HG03521 (cell line): ENCODE measurements at regions not wholly inside any gene's neighbourhood (a gene's known extent, or its start where the extent isn't known, plus 50 kb on each side); places are given as distances from the start of the nearest gene placed in this dataset.

Source experiments
- ATAC-seq: cut with Tn5 transposase; IDR thresholded peaks from one replicate; pipeline ENCODE4 v1.9.1; 2021; ENCODE audit warnings: mild to moderate bottlenecking, moderate library complexity; ENCODE audit not compliant: unreplicated experiment

DNA sequence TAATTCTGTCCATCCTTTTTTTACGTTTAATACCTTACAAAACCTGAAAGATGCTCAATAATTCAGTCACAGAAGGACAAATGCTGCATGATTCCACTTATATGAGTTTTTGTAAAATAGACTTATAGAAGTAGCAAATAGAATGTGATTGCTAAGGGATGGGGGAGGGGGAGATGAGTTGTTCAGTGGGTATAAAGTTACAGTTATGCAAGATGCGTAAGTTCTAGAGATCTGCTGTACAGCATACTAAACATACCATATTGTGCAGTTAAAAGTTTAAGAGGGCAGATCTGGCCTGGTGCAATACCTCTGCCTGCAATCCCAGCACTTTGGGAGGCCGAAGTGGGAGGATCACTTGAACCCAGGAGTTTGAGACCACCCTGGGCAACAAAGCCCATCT is 78.8 kb downstream of the TET3 start:
- no peak for ATAC-seq

- ATAC-seq: no peak
Measured at GRCh38 chr2:74065456-74065855, 80.7 kb downstream of the TET3 start.

DNA sequence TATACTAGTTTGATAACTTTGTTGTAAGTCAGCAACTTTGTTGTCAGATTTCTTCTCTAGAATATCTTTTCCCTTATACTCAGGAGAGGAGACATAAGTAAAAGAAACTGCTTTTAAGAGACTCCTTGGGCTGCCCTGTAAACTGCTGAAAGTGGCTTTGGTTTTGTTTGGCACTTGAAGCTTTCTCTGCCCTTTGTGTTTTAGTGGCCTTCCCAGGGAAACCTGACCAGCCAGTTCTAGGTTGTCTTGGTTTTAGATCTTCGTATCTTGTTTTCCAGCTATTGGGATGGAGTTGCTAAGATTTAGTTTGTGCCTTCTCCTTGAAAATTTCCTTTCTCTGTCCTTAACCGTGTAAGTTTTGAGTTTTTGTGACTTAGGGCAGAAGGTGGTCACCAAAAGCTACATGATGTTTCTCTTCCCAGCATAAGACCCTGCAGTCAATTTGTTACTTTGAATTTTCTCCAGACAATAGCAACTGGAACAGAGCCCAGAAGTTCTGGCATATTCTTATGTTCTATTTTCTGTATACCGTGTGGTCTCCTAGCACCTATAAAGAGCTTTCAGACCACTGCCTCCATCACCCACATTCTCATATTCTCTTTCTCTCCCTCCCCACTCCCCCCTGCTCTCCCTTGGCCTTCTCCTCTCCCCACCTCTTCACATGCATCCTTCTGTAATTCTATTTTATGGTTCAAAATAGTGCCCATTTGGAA is 81.1 kb downstream of the BOLA3 start:
- no peak for ATAC-seq

DNA sequence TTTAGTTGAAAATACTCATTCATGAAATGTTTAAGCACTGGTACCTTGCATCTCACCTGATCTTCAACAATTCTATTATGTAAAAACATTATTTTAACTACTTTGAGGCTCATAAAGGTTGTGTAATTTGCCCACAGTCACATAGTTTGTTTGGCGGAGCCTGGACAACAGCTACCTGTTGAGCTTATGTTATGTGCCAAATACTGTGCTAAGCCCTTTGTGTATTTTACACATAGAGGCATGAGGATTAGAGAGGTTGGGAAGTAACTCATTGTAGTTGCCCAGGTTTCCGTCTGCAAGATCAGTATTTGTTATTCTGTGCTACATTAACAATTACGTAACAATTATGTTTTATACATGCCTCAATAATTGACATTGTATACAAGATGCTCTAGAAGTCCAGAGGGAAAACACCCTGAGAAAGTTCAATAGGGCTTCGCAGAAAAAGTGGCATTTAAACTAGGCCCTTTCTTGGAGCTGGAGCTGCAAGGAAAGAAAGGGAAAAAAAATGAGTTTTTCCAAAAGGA is 80.4 kb downstream of the BOLA3 start:
- no peak for ATAC-seq

- ATAC-seq: no peak
Measured at GRCh38 chr2:74070991-74071390, 76.7 kb downstream of the BOLA3 start.

DNA sequence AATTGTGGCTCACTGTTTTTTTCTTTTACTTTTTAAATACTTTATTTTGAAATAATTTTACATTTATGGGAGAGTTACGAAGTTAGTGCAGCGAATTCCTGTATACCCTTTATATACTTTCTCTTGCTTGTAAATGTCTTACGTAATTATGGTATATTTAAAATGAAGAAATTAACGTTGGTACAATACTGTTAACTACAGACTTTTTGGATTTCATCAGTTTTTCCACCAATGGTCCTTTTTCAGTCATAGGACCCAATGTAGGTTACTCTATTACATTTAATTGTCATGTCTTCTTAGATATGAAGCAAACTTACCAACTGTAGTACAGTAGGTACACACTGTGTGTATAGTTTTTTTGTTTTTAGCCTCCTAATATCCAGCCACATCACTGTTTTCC is 76.3 kb downstream of the BOLA3 start:
- ATAC-seq: no peak

DNA sequence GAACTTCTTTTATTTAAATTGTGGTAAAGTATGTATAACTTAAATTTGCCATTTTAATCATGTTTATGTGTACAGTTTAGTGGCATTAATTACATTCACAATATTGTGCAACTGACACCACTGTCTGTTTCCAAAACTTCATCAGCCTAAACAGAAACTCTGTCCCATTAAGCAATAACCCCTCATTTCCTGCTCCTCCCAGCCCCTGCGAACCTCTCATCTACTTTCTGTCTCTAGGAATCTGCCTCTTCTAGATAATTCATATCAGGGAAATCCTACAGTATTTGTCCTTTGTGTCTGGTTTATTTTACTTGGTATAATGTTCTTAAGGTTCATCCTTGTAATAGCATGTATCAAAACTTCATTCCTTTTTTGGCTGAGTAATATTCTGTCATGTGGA is 75.1 kb downstream of the BOLA3 start:
- ATAC-seq: no peak

DNA sequence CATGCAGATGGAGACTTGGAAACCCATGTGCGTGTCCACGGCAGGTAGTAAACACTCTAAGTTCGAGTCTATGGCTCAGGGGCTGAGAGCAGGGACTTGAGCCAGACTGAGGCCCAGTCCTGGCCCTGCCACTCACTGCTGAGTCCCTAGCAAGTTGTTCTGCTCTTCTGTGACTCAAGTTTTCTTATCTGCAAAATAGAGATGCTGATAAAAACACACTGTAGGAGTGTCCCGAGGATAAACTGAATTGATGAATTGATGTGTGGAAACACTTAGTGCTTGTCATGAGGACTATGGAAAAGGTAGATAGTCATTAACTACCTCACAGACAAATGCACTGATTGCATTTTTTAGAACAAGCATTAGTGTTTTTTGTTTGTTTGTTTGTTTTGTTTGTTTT is 73.2 kb downstream of the BOLA3 start:
- no peak for ATAC-seq

DNA sequence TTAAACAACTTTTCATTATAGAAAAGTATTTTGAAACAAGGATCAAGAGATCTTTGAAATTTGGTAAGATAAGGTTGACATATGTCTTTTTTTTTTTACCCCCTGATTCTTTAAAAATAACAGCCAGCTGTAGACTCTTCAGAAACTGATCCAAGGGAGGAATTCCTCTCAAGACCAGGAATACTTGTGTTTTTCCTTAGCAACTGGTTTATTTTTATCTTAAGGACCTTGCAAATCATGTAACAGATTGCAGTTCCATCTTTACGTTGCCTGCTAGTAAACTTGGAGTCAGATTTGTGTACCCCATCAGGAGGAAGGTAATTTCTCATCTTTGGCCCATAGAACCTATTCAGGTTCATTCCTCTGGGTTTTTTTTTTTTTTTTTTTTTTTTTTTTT is 71.6 kb downstream of the BOLA3 start:
- ATAC-seq: no peak

DNA sequence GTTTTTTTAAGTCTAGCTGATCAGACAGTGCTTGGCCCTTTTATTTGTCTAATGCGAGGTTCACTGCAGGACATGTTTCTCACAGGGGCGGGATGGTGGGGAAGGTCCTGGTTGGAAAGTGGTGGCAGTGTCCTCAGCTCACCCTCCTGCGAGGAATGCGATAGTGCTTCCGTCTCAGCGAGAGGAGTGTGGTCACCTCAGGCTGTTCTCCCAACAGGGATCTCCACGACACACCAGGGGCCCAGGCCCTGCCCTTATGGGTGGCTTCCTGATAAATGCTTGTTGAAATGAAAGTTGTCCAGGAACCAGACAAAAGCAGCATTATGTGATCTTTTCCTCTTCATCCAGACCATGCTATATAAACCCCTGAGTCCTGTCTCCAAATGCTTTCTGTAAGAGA is 70.1 kb downstream of the BOLA3 start:
- no peak for ATAC-seq

DNA sequence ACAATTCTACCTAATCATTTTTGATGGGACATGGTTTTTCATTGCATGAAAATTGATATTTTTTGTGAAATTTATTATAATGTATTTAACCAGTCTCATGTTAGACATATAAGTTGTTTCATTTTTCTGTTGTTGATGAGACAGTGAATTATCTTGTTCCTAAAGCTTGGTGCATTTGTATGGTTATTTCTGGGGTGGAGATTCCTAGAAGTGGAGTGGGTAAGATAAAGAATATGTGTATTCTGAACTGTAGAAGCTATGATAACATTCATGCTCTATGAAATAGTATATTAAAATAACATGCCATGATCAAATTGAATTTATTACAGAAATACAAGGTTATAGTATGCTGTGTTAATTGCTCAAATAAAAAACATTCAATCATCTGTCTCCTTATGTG is 69.2 kb downstream of the BOLA3 start:
- no peak for ATAC-seq

- ATAC-seq: peak; percentile 61
Measured at GRCh38 chr2:74079522-74080341, 68.0 kb downstream of the BOLA3 start.

GRCh38 chr2:74080346-74080745 is 67.4 kb downstream of the BOLA3 start:
- ATAC-seq: peak; percentile 8

DNA sequence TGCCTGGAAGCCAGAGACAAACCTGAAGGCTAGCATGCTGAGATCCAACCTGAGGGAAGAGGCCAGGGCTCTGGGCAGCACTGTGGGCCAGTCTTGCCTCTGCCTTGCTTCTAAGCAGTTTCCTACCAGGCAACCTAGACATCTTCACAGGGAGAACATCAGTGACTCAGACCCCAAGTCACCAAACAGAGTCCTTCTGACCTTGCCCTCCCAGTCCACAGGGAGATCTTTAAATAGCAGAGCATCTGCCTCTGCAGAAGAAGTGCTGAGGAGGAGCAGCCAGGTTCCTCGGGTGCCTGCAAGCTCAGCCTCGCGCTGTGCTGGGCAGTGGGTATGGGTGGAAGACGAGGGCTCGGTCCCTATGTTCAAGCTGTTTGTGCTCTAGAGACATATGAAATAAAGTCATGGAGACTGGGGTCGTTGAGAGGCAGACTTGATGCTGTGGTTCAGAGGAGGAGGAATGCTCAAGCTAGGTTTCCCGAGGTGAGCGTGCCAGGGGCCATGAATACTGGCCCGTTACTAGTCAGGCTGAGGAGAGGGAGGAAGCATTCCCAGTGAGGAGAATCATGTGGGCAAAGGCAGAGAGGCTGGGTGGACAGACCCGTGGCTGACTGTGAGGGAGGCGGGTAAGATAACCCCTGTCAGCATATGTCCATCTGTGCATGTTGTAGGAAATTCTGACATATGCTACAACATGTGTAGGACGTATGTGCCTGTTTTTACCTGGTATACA is 66.5 kb downstream of the BOLA3 start:
- ATAC-seq: no peak

GRCh38 chr2:74081763-74082110 is 66.0 kb downstream of the BOLA3 start:
- ATAC-seq: no peak

GRCh38 chr2:74083750-74084149 is 64.0 kb downstream of the BOLA3 start:
- ATAC-seq: no peak
